ENCODE measurements at regions not wholly inside any gene's neighbourhood (a gene's known extent, or its start where the extent isn't known, plus 50 kb on each side); places are given as distances from the start of the nearest gene placed in this dataset.

DNA sequence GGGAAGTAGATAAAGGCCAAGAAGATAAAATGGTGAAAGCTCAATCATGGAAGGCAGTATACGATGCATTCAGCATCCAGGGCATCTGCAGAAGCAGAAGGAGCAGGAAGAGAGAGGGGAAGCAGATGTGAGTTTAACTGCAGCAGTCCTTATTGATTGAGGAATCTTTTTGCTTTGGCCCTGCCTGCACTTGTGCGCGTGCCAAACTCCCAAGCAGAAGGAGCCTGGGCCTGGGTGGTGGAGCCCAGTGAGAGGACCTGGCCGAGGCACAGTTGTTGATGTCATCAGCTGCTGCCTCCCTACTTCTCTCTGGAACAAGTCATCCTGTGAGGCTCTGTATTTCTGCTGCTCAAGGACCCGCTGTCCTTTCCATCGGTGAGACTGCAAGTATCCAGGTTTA lies 65.5 kb upstream of the ROPN1 start:
- TF ChIP-seq, protein P1, sequence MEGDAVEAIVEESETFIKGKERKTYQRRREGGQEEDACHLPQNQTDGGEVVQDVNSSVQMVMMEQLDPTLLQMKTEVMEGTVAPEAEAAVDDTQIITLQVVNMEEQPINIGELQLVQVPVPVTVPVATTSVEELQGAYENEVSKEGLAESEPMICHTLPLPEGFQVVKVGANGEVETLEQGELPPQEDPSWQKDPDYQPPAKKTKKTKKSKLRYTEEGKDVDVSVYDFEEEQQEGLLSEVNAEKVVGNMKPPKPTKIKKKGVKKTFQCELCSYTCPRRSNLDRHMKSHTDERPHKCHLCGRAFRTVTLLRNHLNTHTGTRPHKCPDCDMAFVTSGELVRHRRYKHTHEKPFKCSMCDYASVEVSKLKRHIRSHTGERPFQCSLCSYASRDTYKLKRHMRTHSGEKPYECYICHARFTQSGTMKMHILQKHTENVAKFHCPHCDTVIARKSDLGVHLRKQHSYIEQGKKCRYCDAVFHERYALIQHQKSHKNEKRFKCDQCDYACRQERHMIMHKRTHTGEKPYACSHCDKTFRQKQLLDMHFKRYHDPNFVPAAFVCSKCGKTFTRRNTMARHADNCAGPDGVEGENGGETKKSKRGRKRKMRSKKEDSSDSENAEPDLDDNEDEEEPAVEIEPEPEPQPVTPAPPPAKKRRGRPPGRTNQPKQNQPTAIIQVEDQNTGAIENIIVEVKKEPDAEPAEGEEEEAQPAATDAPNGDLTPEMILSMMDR (IDR thresholded peaks at IDR 0.05) = no peak
- TF ChIP-seq POLR2A (IDR thresholded peaks at IDR 0.05) (no peak), EP300 (IDR thresholded peaks at IDR 0.05) (no peak), POLR2AphosphoS5 (IDR thresholded peaks at IDR 0.05) (no peak)

Measured in stomach (tissue), 4 donors.